H1 (cell line): ENCODE measurements at regions not wholly inside any gene's neighbourhood (a gene's known extent, or its start where the extent isn't known, plus 50 kb on each side); places are given as distances from the start of the nearest gene placed in this dataset.

Experiments
- CTCF ChIA-PET: fragments of 300-600 bp; sonication (Branson Sonifier 250); formaldehyde crosslinking; loops from one replicate; lab custom pipeline; 2021; ENCODE audit not compliant: partially characterized antibody; lab: Charles Lee
- POLR2A ChIA-PET: fragments of 300-600 bp; sonication (Branson Sonifier 250); formaldehyde crosslinking; loops from one replicate; lab custom pipeline; 2021; ENCODE audit warnings: inconsistent platforms; ENCODE audit not compliant: partially characterized antibody; lab: Charles Lee
- DNase-seq, 2 experiments: peaks; one replicate each; pipeline versions ENCODE4 v3.0.0 to v3.0.0-alpha.2; 2010 to 2022; ENCODE audit warnings: low spot score in 2 of 2, low read depth in 1 of 2, mixed read lengths in 1 of 2
- FAIRE-seq: peaks from 2 replicates; lab custom pipeline; 2011; peaks lifted over from hg19 to GRCh38; lab: Jason Lieb, UNC
- H2AFZ ChIP-seq: 2 replicates; pipeline ENCODE4 v1.8.1; 2012; ENCODE audit warnings: low read length, inconsistent platforms
- H2AK5ac ChIP-seq: 2 replicates; pipeline ENCODE4 v1.6.1; 2013; ENCODE audit warnings: low read depth, low read length
- H2BK120ac ChIP-seq: replicated peaks from 2 replicates; pipeline ENCODE3; 2013; ENCODE audit warnings: low read depth, low read length, inconsistent platforms
- H2BK12ac ChIP-seq: 2 replicates; pipeline ENCODE4 v1.6.1; 2013; ENCODE audit warnings: low read depth, low read length
- H2BK15ac ChIP-seq: 2 replicates; pipeline ENCODE4 v1.6.1; 2013; ENCODE audit warnings: low read length
- H2BK20ac ChIP-seq: 2 replicates; pipeline ENCODE4 v1.6.1; 2013; ENCODE audit warnings: low read length
- H2BK5ac ChIP-seq: 2 replicates; pipeline ENCODE4 v1.6.1; 2013; ENCODE audit warnings: low read depth, low read length
- H3K14ac ChIP-seq: 2 replicates; pipeline ENCODE4 v1.6.1; 2013; ENCODE audit warnings: inconsistent platforms; ENCODE audit not compliant: insufficient read length
- H3K18ac ChIP-seq: 2 replicates; pipeline ENCODE4 v1.6.1; 2013; ENCODE audit warnings: low read length; ENCODE audit errors: extremely low read depth
- H3K23ac ChIP-seq: 2 replicates; pipeline ENCODE4 v1.6.1; 2013; ENCODE audit warnings: inconsistent platforms; ENCODE audit not compliant: insufficient read length
- H3K23me2 ChIP-seq: 2 replicates; pipeline ENCODE4 v1.6.1; 2013; ENCODE audit warnings: low read depth, low read length
- H3K27ac ChIP-seq: 2 replicates; pipeline ENCODE4 v1.6.1; 2011; ENCODE audit warnings: low read depth, low read length, inconsistent platforms
- H3K27me3 ChIP-seq, 4 experiments: replicated peaks in 1 of 4; 1 replicate in 1 of 4; 2 replicates in 3 of 4; pipeline versions ENCODE4 v1.6.1 to v1.8.1; 2011 to 2013; ENCODE audit warnings: low read length in 3 of 4, mild to moderate bottlenecking in 3 of 4, inconsistent platforms in 2 of 4, mixed read lengths in 2 of 4, moderate library complexity in 1 of 4; ENCODE audit not compliant: control insufficient read depth in 3 of 4, insufficient read depth in 3 of 4; ENCODE audit errors: extremely low read depth in 1 of 4
- H3K36me3 ChIP-seq, 4 experiments: 2 replicates each; pipeline versions ENCODE4 v1.6.1 to v1.8.1; 2011 to 2013; ENCODE audit warnings: mild to moderate bottlenecking in 4 of 4, low read length in 3 of 4, moderate library complexity in 2 of 4, control low read depth in 1 of 4, inconsistent platforms in 1 of 4; ENCODE audit not compliant: insufficient read depth in 4 of 4, control insufficient read depth in 2 of 4
- H3K4ac ChIP-seq: replicated peaks from 2 replicates; pipeline ENCODE3; 2013; ENCODE audit warnings: low read length, low read depth, mixed read lengths, inconsistent platforms; ENCODE audit not compliant: insufficient read length
- H3K4me1 ChIP-seq, 4 experiments: replicated peaks in 1 of 4; 1 replicate in 1 of 4; 2 replicates in 3 of 4; pipeline versions ENCODE4 v1.6.1 to v1.8.1; 2011 to 2013; ENCODE audit warnings: low read length in 3 of 4, inconsistent platforms in 2 of 4, mixed read lengths in 1 of 4; ENCODE audit not compliant: insufficient read depth in 4 of 4, control insufficient read depth in 3 of 4
- H3K4me2 ChIP-seq, 2 experiments: 2 replicates each; pipeline versions ENCODE4 v1.6.1 to v1.8.1; 2011 to 2013; ENCODE audit warnings: low read depth in 2 of 2, low read length in 2 of 2, control low read depth in 1 of 2, inconsistent platforms in 1 of 2, mild to moderate bottlenecking in 1 of 2; ENCODE audit not compliant: insufficient read depth in 1 of 2
- H3K4me3 ChIP-seq, 4 experiments: fragments of 200-600, 300-600 bp in 1 of 4; sonication (generic), shearing (Covaris generic), sonication (Bioruptor Twin) in 1 of 4; 2 replicates each; pipeline versions ENCODE4 v1.5.1 to v1.8.1; 2011 to 2016; ENCODE audit warnings: low read length in 4 of 4, low read depth in 3 of 4, control low read depth in 2 of 4, inconsistent platforms in 2 of 4, mild to moderate bottlenecking in 2 of 4, mixed read lengths in 1 of 4, moderate library complexity in 1 of 4; ENCODE audit not compliant: insufficient read depth in 2 of 4; ENCODE audit errors: extremely low read depth in 1 of 4
- H3K56ac ChIP-seq: replicated peaks from 2 replicates; pipeline ENCODE3; 2013; ENCODE audit warnings: low read depth, mild to moderate bottlenecking, mixed read lengths, low read length, inconsistent platforms; ENCODE audit not compliant: insufficient read length
- H3K79me1 ChIP-seq: 2 replicates; pipeline ENCODE4 v1.6.1; 2013; ENCODE audit warnings: low read depth, low read length, control low read depth
- H3K79me2 ChIP-seq, 2 experiments: 2 replicates each; pipeline versions ENCODE4 v1.6.1 to v1.8.1; 2012 to 2013; ENCODE audit warnings: low read length in 2 of 2, mild to moderate bottlenecking in 2 of 2, inconsistent platforms in 1 of 2; ENCODE audit not compliant: insufficient read depth in 2 of 2, control insufficient read depth in 1 of 2
- H3K9ac ChIP-seq, 4 experiments: replicated peaks in 1 of 4; 1 replicate in 1 of 4; 2 replicates in 3 of 4; pipeline versions ENCODE4 v1.6.1 to v1.8.1; 2011 to 2013; ENCODE audit warnings: low read depth in 3 of 4, low read length in 3 of 4, control low read depth in 2 of 4, mild to moderate bottlenecking in 2 of 4, moderate library complexity in 2 of 4, inconsistent platforms in 1 of 4; ENCODE audit errors: extremely low read depth in 1 of 4
- H3K9me3 ChIP-seq, 2 experiments: 2 replicates each; pipeline versions ENCODE4 v1.6.1 to v1.8.1; 2012 to 2013; ENCODE audit warnings: mild to moderate bottlenecking in 2 of 2, moderate library complexity in 2 of 2, control low read depth in 1 of 2, inconsistent platforms in 1 of 2, low read depth in 1 of 2, low read length in 1 of 2, mixed read lengths in 1 of 2; ENCODE audit not compliant: insufficient read depth in 2 of 2
- H4K20me1 ChIP-seq, 2 experiments: replicated peaks in 1 of 2; 2 replicates each; pipeline versions ENCODE3 to v1.8.1; 2011 to 2013; ENCODE audit warnings: inconsistent platforms in 2 of 2, low read length in 2 of 2, mild to moderate bottlenecking in 1 of 2; ENCODE audit not compliant: insufficient read depth in 2 of 2, control insufficient read depth in 1 of 2
- H4K5ac ChIP-seq: 2 replicates; pipeline ENCODE4 v1.6.1; 2013; ENCODE audit warnings: low read length, low read depth, mixed read lengths, inconsistent platforms; ENCODE audit not compliant: insufficient read length
- H4K8ac ChIP-seq: 2 replicates; pipeline ENCODE4 v1.8.0; 2013; ENCODE audit warnings: mild to moderate bottlenecking, moderate library complexity, low read length, inconsistent platforms; ENCODE audit not compliant: insufficient read depth; ENCODE audit errors: extremely low read depth
- H4K91ac ChIP-seq: replicated peaks from 2 replicates; pipeline ENCODE3; 2013; ENCODE audit warnings: low read length, mixed read lengths, inconsistent platforms; ENCODE audit not compliant: insufficient read length
- BACH1 ChIP-seq: IDR thresholded peaks from 2 replicates; pipeline ENCODE4 v1.6.1; 2012; ENCODE audit warnings: low read length, improper control_type of control experiment
- CHD1 ChIP-seq: IDR thresholded peaks from 2 replicates; pipeline ENCODE4 v1.6.1; 2012; ENCODE audit warnings: low read depth, low read length, improper control_type of control experiment
- JUN ChIP-seq: IDR thresholded peaks from 2 replicates; pipeline ENCODE4 v1.6.1; 2011; ENCODE audit warnings: low read depth, mild to moderate bottlenecking, improper control_type of control experiment, low read length
- POU5F1 ChIP-seq: IDR thresholded peaks from 2 replicates; pipeline ENCODE4 v1.6.1; 2011; ENCODE audit warnings: low read depth, mild to moderate bottlenecking, low read length, moderate library complexity
- RBBP5 ChIP-seq: IDR thresholded peaks from 2 replicates; pipeline ENCODE4 v1.7.1; 2012; ENCODE audit warnings: low read depth, mild to moderate bottlenecking, inconsistent platforms, low read length, moderate library complexity, borderline replicate concordance
- SIRT6 ChIP-seq: IDR thresholded peaks from one replicate; pipeline ENCODE4 v1.7.1; 2012; ENCODE audit warnings: low read length, inconsistent platforms
- WGBS, 2 experiments: shearing (Covaris generic) in 1 of 2; methylation state at CpG; one replicate each; pipeline versions ENCODE4 v1.1.6 to v1.1.7; 2013 to 2015; ENCODE audit warnings: low lambda C conversion rate in 2 of 2, mixed read lengths in 2 of 2, inconsistent platforms in 1 of 2, low coverage in 1 of 2, missing lambda C conversion rate in 1 of 2; ENCODE audit not compliant: insufficient replicate concordance in 2 of 2, insufficient coverage in 1 of 2, insufficient read length in 1 of 2; ENCODE audit errors: extremely low coverage in 1 of 2, missing lambda C conversion rate in 1 of 2; 5-methylcytosine and 5-hydroxymethylcytosine counted together
- TF ChIP-seq, protein P1 (sequence below): IDR thresholded peaks from 2 replicates; pipeline ENCODE4 v1.6.1; 2012; ENCODE audit warnings: inconsistent platforms

DNA sequence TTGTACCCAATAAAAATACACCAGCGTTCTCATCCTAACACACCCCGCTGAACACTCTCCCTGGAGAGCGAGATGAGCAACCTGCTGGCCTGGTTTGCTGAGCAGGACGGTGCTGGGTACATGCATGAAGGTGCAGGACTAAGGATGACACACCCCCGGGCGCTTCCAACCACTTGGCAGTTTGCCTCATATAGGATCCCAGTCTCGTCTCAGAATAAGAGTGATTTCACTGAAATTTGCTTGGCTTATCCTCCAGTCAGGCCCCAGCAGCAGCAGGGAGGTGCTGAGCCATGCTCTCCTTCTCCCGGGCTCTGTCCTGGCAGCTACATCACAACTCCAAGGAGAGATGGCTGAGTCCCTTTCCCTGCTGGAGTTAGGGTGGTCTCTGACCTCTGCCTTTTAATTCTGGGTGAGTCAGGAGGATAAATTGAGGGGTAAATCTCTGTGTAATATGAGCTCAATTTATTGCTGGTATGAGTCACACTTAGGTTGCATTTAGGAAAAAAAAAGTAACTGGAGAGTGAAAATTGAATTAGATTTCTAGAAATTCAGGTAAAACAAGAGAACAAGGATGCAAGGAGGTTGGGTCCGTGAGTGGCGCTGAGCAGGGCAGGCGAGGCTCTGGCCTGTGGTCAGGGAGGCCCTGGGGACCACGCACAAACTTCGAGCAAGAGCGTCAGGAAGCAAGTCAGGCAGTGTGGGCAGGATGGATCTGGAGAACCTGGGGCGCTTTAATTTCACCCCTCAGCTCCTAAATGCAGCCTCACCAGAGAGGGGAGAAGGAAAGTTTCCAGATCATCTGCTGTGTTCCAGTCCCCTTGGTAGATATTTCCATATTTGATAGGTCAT, 974.0 kb downstream of the TBC1D22A start:
- CTCF ChIA-PET: no interaction called here
- DNase-seq: no peak
- no peak overlapping the region for H3K9ac ChIP-seq
- H3K23ac ChIP-seq: no peak overlapping the region
- no peak overlapping the region for H3K4me3 ChIP-seq
- no peak overlapping the region for H2AK5ac ChIP-seq
- no peaks in the 10 kb centered on the region for H3K23me2 ChIP-seq
- no peak overlapping the region for H3K27ac ChIP-seq
- H3K9me3 ChIP-seq: peaks cover 4% of the 10 kb centered on the region in 2 experiments; a peak in 3 of 4 replicates
- no peak overlapping the region for H4K5ac ChIP-seq
- no peak overlapping the region for H4K91ac ChIP-seq
- no peaks in the 10 kb centered on the region; a peak in 1 of 7 replicates for H3K4me1 ChIP-seq
- H3K4ac ChIP-seq: no peak overlapping the region
- H2BK120ac ChIP-seq: no peak overlapping the region
- FAIRE-seq: no peak
- H3K27me3 ChIP-seq: no peaks in the 10 kb centered on the region
- H4K8ac ChIP-seq: no peak overlapping the region
- no peak overlapping the region for H2BK5ac ChIP-seq
- no peaks in the 10 kb centered on the region for H3K79me1 ChIP-seq
- H3K56ac ChIP-seq: no peak overlapping the region
- TF ChIP-seq CHD1 (no peak), BACH1 (no peak), SIRT6 (no peak), POU5F1 (no peak), JUN (no peak), RBBP5 (no peak)
- TF ChIP-seq, protein P1, sequence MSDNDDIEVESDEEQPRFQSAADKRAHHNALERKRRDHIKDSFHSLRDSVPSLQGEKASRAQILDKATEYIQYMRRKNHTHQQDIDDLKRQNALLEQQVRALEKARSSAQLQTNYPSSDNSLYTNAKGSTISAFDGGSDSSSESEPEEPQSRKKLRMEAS: no peak
- TF ChIP-seq, all 59 proteins: peak for 0
- Histone ChIP-seq H2BK15ac (0 out of 2 replicates have a peak overlapping the region, but pooled peaks have one; percentile 29), H3K18ac (no peak overlapping the region), H3K4me2 (no peak overlapping the region), H3K79me2 (no peaks in the 10 kb centered on the region), H2BK20ac (no peak overlapping the region), H3K14ac (no peak overlapping the region), H2BK12ac (no peak overlapping the region), H2AFZ (no peak overlapping the region), H3K36me3 (no peaks in the 10 kb centered on the region; a peak in 1 of 8 replicates), H4K20me1 (no peaks in the 10 kb centered on the region)
- POLR2A ChIA-PET: no interaction called here
- 91% methylated on average over 15 of the region's 15 CpGs; no CpG with 5 or more reads in 1 of the 2 experiments for WGBS, 2 experiments
